Endothelial cell of umbilical vein (primary cell): ENCODE measurements at regions not wholly inside any gene's neighbourhood (a gene's known extent, or its start where the extent isn't known, plus 50 kb on each side); places are given as distances from the start of the nearest gene placed in this dataset.

ENCODE experiments used
- BruUV-seq: library from RNA; stranded (reverse); fragments of 400-500 nt; replicated peaks from 2 replicates; lab custom pipeline; 2021; lab: Mats Ljungman, UMichigan
- CTCF ChIA-PET: fragments of 300-600, 350-600 bp; sonication (Branson Sonifier 250); formaldehyde crosslinking; loops from one replicate; lab custom pipeline; 2021; ENCODE audit warnings: antibody characterized with exemption, inconsistent platforms; lab: Charles Lee
- POLR2A ChIA-PET: fragments of 300-600, 350-600 bp; sonication (Branson Sonifier 250); formaldehyde crosslinking; loops from one replicate; lab custom pipeline; 2021; ENCODE audit warnings: antibody characterized with exemption, inconsistent platforms; lab: Charles Lee
- DNase-seq: peaks from one replicate; pipeline ENCODE4 v3.0.0-alpha.2; 2011; ENCODE audit warnings: low read depth, low spot score
- FAIRE-seq: peaks from 2 replicates; lab custom pipeline; 2011; peaks lifted over from hg19 to GRCh38; lab: Jason Lieb, UNC
- H2AFZ ChIP-seq: 2 replicates; pipeline ENCODE4 v1.6.0; 2012; ENCODE audit warnings: low read depth, low read length, control low read depth, inconsistent platforms
- H3K27ac ChIP-seq: 2 replicates; pipeline ENCODE4 v1.5.1; 2011; ENCODE audit warnings: low read depth, mild to moderate bottlenecking, control low read depth, low read length, moderate library complexity; ENCODE audit not compliant: insufficient read depth
- H3K27me3 ChIP-seq, 2 experiments: 2 replicates each; pipeline versions ENCODE4 v1.6.0 to v1.6.1; 2011; ENCODE audit warnings: low read length in 2 of 2, mixed read lengths in 1 of 2; ENCODE audit not compliant: control insufficient read depth in 2 of 2, insufficient read depth in 2 of 2
- H3K36me3 ChIP-seq, 2 experiments: 2 replicates in 1 of 2; 3 replicates in 1 of 2; pipeline ENCODE4 v1.5.1; 2011; ENCODE audit warnings: low read length in 2 of 2, mild to moderate bottlenecking in 1 of 2, moderate library complexity in 1 of 2; ENCODE audit not compliant: control insufficient read depth in 2 of 2, insufficient read depth in 2 of 2; ENCODE audit errors: extremely low read depth in 1 of 2
- H3K4me1 ChIP-seq: 3 replicates; pipeline ENCODE4 v1.5.1; 2011; ENCODE audit warnings: mild to moderate bottlenecking, low read length; ENCODE audit not compliant: control insufficient read depth, insufficient read depth; ENCODE audit errors: extremely low read depth
- H3K4me2 ChIP-seq: 2 replicates; pipeline ENCODE4 v1.6.1; 2011; ENCODE audit warnings: low read length, control low read depth, mixed read lengths; ENCODE audit not compliant: insufficient read depth
- H3K4me3 ChIP-seq, 3 experiments: fragments of 200-600 bp in 1 of 3; sonication (generic), shearing (Covaris generic) in 1 of 3; replicated peaks in 1 of 3; 2 replicates each; pipeline ENCODE4 v1.5.1; 2011 to 2016; ENCODE audit warnings: control low read depth in 3 of 3, low read length in 3 of 3, mild to moderate bottlenecking in 2 of 3, inconsistent platforms in 1 of 3, low read depth in 1 of 3, moderate library complexity in 1 of 3; ENCODE audit not compliant: insufficient read depth in 1 of 3
- H3K79me2 ChIP-seq: 2 replicates; pipeline ENCODE4 v1.6.0; 2012; ENCODE audit warnings: low read length, inconsistent platforms; ENCODE audit not compliant: control insufficient read depth, insufficient read depth
- H3K9ac ChIP-seq: replicated peaks from 2 replicates; pipeline ENCODE3; 2011; ENCODE audit warnings: low read length, control low read depth; ENCODE audit not compliant: insufficient read depth; ENCODE audit errors: extremely low read depth
- H3K9me1 ChIP-seq: replicated peaks from 3 replicates; pipeline ENCODE4 v1.6.0; 2011; ENCODE audit warnings: mild to moderate bottlenecking, low read length; ENCODE audit not compliant: control insufficient read depth, insufficient read depth; ENCODE audit errors: extremely low read depth
- H3K9me3 ChIP-seq: replicated peaks from 2 replicates; pipeline ENCODE4 v1.5.1; 2012; ENCODE audit warnings: low read length, inconsistent platforms; ENCODE audit not compliant: control insufficient read depth, insufficient read depth
- H4K20me1 ChIP-seq: replicated peaks from 2 replicates; pipeline ENCODE3; 2011; ENCODE audit warnings: mild to moderate bottlenecking, low read length; ENCODE audit not compliant: control insufficient read depth, insufficient read depth; ENCODE audit errors: extremely low read depth
- CTCF ChIP-seq, 2 donors: IDR thresholded peaks; 1 replicate in 1 of 2; 2 replicates in 1 of 2; pipeline ENCODE4 v1.5.1; 2011; ENCODE audit warnings: low read length in 2 of 2, mild to moderate bottlenecking in 2 of 2, moderate library complexity in 2 of 2, control low read depth in 1 of 2, inconsistent platforms in 1 of 2, low read depth in 1 of 2; ENCODE audit not compliant: insufficient read depth in 1 of 2; ENCODE audit errors: extremely low read depth in 1 of 2
- EZH2 ChIP-seq: IDR thresholded peaks from 2 replicates; pipeline ENCODE4 v1.6.1; 2012; ENCODE audit warnings: borderline replicate concordance, low read depth, mild to moderate bottlenecking, moderate library complexity, low read length, inconsistent platforms; ENCODE audit not compliant: severe bottlenecking
- FOS ChIP-seq: IDR thresholded peaks from 2 replicates; pipeline ENCODE4 v1.6.1; 2011; ENCODE audit warnings: mild to moderate bottlenecking, low read length, moderate library complexity, borderline replicate concordance; ENCODE audit not compliant: insufficient read depth
- GATA2 ChIP-seq: IDR thresholded peaks from 2 replicates; pipeline ENCODE4 v1.7.0; 2011; ENCODE audit warnings: low read depth, mild to moderate bottlenecking, moderate library complexity, mixed read lengths, low read length; ENCODE audit not compliant: insufficient read length, insufficient read depth
- JUN ChIP-seq: IDR thresholded peaks from 2 replicates; pipeline ENCODE4 v1.6.1; 2011; ENCODE audit warnings: borderline replicate concordance, low read depth; ENCODE audit not compliant: insufficient read length, insufficient read depth
- MAX ChIP-seq: IDR thresholded peaks from 2 replicates; pipeline ENCODE4 v1.6.1; 2011; ENCODE audit not compliant: insufficient read depth, insufficient read length
- MYC ChIP-seq: IDR thresholded peaks from one replicate; pipeline ENCODE4 v1.6.1; 2011; ENCODE audit warnings: mild to moderate bottlenecking, low read depth, low read length
- POLR2A ChIP-seq: IDR thresholded peaks from 2 replicates; pipeline ENCODE4 v1.6.1; 2012; ENCODE audit warnings: low read depth, mild to moderate bottlenecking, control low read depth, low read length
- POLR2AphosphoS5 ChIP-seq: IDR thresholded peaks from 2 replicates; pipeline ENCODE4 v1.6.1; 2012; ENCODE audit warnings: low read depth, mild to moderate bottlenecking, control low read depth, low read length, moderate library complexity; ENCODE audit not compliant: insufficient read depth
- dilution Hi-C: fragments of 300-500 bp; cut with MboI; formaldehyde crosslinking; loops from one replicate; pipeline ENCODE4 v1.15.0; 2019; ENCODE audit warnings: low sequenced_read_pairs; ENCODE audit not compliant: extremely low pct_ligation_motif_present
- intact Hi-C: fragments of 100-400 bp; cut with micrococcal nuclease; formaldehyde crosslinking; loops from one replicate; pipeline ENCODE4 v1.10.0; 2022

GRCh38 chr12:64965920-64966319, 141.5 kb downstream of the TBC1D30 start:
- intact Hi-C loops = no loop called here
- Histone ChIP-seq H3K4me1 (no peaks in the 10 kb centered on the region), H2AFZ (no peak overlapping the region), H3K9me3 (no peaks in the 10 kb centered on the region), H3K27me3 (peaks cover 2% of the 10 kb centered on the region in 2 experiments), H3K9ac (no peak overlapping the region), H3K36me3 (no peaks in the 10 kb centered on the region), H3K9me1 (no peaks in the 10 kb centered on the region), H3K4me3 (no peak overlapping the region), H3K27ac (no peak overlapping the region), H4K20me1 (no peaks in the 10 kb centered on the region), H3K4me2 (no peak overlapping the region), H3K79me2 (no peaks in the 10 kb centered on the region)
- TF ChIP-seq POLR2AphosphoS5 (no peak), JUN (no peak), POLR2A (no peak), MAX (no peak), MYC (no peak)
- CTCF ChIA-PET = no interaction called here
- no TSS peak for BruUV-seq
- FAIRE-seq (no peak), DNase-seq (no peak)
- POLR2A ChIA-PET = no interaction called here
- dilution Hi-C loops = no loop called here

- CTCF ChIA-PET = no interaction called here
- BruUV-seq = no TSS peak
- H2AFZ ChIP-seq = no peak overlapping the region
Observed at GRCh38 chr12:64968989-64969819, 144.8 kb downstream of the TBC1D30 start.

More at GRCh38 chr12:64968989-64969819, 144.8 kb downstream of the TBC1D30 start:
- POLR2A ChIA-PET = no interaction called here
- FAIRE-seq (peak; percentile 44), DNase-seq (no peak)
- Histone ChIP-seq H3K4me2 (no peak overlapping the region), H3K36me3 (no peaks in the 10 kb centered on the region), H4K20me1 (no peaks in the 10 kb centered on the region), H3K9ac (no peak overlapping the region), H3K4me1 (no peaks in the 10 kb centered on the region), H3K4me3 (no peak overlapping the region), H3K27me3 (peaks cover 0 to 2% of the 10 kb centered on the region in 2 experiments), H3K9me3 (no peaks in the 10 kb centered on the region), H3K79me2 (no peaks in the 10 kb centered on the region), H3K9me1 (no peaks in the 10 kb centered on the region), H3K27ac (no peak overlapping the region)
- TF ChIP-seq MAX (no peak), POLR2AphosphoS5 (no peak), FOS (no peak), MYC (no peak), CTCF (IDR thresholded peaks at IDR 0.05; ENCODE audit: extremely low read depth in 1 of 2, insufficient read depth in 1 of 2, low read depth in 1 of 2, low read length in 2 of 2) (no peak), JUN (no peak), GATA2 (no peak), POLR2A (no peak), EZH2 (no peak)
- dilution Hi-C loops = no loop called here
- intact Hi-C loops = no loop called here
